Hematopoietic multipotent progenitor cell treated with erythropoietin and hydrocortisone succinate and interleukin-3 and kit ligand, for 6 days (in vitro differentiated cells): ENCODE measurements at regions not wholly inside any gene's neighbourhood (a gene's known extent, or its start where the extent isn't known, plus 50 kb on each side); places are given as distances from the start of the nearest gene placed in this dataset.
A peak's percentile ranks its signal among the peaks of the same experiment; 100 is the strongest.
"Not testable (repeated sequence)": the region's sequence is repeated elsewhere in the genome, so short reads cannot be mapped to it uniquely, and the experiment has no call there.

ENCODE experiments used
- DNase-seq: peaks from one replicate; pipeline ENCODE4 v3.0.0-alpha.2; 2015

DNA sequence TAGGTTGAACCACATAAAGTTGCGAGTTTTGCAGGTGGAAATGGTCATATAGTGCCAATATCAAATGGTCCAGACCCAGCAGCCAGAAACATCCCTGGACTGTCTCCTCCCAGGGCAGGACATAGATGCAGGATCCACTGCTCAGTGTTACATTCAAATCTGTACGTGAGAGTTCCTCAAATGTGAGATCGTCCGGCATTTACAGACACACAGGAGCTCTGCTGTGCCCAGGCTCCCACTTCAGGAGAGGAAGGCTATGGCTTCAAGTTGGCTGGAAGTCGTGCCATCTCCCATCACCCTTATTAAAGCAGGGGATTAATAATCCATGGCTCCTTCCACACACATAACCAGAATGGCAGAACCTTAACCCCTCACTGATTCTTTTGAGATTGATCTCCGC is 688.2 kb upstream of the HS6ST1 start:
- no peak for DNase-seq

GRCh38 chr2:129008055-129008880 is 689.6 kb upstream of the HS6ST1 start:
- DNase-seq, result no peak

- no peak for DNase-seq
Observed at GRCh38 chr2:129008881-129009554, 690.4 kb upstream of the HS6ST1 start.

- DNase-seq, result no peak
Observed at GRCh38 chr2:129009555-129010146, 691.0 kb upstream of the HS6ST1 start.

- DNase-seq, result no peak
Observed at GRCh38 chr2:129010262-129010661, 691.6 kb upstream of the HS6ST1 start.

GRCh38 chr2:129011466-129012061 is 692.9 kb upstream of the HS6ST1 start:
- DNase-seq, result no peak

- DNase-seq, result no peak
Observed at GRCh38 chr2:129014432-129014831, 695.8 kb upstream of the HS6ST1 start.

DNA sequence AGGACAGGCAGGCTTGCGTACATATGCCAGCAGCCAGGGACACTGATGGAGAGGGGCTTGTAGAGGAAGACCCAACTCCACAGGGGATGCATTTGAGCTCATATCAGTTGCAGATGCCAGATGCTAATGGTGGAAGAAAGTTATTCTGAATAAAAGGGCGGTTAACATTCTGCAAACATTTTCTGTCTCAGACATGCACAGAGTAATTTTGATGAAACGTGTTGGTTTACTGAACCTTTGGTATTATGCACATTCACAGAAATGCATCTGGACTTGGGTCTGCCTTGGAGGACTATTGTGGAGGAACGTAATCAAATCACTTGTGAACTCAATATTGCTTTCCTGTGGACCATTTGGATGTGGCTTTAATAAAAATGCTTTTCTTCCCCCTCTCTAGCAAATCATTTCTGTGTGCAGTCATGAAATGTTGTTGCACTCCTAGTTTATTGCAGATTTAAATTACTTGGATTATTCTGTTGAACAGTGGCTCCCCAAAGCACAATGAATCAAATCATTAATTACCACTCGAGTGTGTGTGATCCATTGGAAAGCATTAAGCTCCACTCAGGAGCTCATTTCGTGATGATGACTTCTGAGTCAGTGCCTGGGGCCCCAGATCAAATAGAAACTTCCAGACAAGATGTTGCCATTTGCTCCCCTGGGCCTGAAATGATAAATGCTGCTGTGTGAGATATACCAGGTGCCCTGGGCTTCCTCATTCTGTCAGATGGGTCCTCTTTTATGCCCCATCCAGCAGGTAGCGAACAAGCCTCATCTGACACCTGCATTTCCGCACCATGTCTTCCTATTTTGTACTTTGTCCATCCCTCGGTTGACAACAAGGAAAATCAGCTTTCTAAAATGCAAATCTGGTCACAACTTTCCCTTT is 697.0 kb upstream of the HS6ST1 start:
- no peak for DNase-seq

- DNase-seq, result no peak
Observed at GRCh38 chr2:129016972-129017371, 698.3 kb upstream of the HS6ST1 start.

- DNase-seq, result no peak
Observed at GRCh38 chr2:129024796-129025195, 706.1 kb upstream of the HS6ST1 start.

DNA sequence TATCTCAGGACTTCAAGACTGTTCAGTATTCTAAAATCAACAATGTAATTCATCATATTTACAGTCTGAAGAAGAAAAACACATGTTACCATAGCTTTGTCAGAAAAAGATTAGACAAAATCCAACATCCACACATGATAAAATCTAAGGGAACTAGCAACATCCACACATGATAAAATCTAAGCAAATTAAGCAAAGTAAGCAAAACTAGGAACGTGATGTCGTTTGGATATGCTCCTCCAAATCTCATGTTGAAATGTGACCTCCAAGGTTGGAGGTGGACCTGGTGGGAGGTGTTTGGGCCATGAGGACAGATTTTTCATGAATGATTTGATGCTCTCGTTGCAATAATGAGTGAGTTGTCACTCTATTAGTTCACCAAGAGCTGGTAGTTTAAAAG is 717.3 kb upstream of the HS6ST1 start:
- DNase-seq, result no peak

- not testable (repeated sequence) for DNase-seq
Observed at GRCh38 chr2:129043677-129044076, 725.0 kb upstream of the HS6ST1 start.

- DNase-seq, result peak; percentile 19
Observed at GRCh38 chr2:129046475-129046874, 727.8 kb upstream of the HS6ST1 start.

DNA sequence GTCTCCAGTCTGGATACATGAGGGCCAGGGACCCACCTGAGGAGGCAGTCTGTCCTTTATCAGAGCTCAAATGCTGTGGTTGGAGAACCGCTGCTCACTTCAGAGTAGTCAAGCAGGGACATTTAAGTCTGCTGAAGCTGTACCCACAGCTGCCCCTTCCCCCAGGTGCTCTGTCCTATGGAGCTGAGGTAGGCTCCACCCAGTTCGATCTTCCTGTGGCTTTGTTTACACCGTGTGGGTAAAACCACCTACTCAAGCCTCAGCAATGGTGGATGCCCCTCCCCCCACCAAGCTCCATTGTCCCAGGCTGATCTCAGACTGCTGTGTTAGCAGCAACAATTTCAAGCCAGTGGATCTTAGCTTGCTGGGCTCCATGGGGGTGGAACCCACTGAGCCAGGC is 731.4 kb upstream of the HS6ST1 start:
- no peak for DNase-seq

DNA sequence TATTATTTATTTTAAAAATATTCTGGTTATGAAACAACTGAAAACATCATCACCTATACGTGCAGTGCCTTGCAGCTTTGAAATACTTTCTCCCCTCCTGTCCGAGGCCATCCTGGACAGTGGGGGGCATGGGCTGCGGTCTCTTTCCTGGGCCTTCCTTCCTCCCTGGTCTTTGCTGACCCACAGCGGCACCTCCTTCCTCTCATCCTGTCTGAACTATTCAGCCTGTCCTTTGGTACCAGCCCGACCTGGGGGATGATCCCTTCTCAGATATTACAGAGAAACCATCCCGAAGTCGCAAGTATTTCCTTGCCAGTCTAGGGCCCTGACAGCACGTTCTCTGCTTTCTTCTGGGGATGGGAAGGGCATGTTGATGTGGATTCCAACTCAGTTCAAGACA is 736.6 kb upstream of the HS6ST1 start:
- DNase-seq, result no peak

DNA sequence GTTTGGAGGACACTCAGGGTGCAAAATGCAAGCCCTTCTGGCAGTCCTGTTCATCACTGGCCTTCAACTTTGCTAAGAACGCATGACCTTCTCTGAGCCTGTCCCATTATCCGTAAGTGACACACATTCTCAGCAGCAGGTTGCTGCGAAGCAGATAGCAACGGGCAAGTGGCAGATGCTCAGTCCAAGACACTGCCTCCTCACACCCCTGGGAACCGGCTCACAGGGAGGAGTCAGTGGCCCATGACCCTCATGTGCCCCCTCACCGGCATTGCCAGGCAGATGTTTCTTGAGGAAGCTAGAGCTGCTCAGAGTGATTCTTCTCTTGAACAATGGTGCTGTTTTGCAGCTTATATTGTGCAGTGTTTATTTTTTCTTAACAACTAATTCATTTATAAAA is 737.2 kb upstream of the HS6ST1 start:
- no peak for DNase-seq

- no peak for DNase-seq
Observed at GRCh38 chr2:129056309-129056958, 737.8 kb upstream of the HS6ST1 start.

GRCh38 chr2:129056959-129057317 is 738.3 kb upstream of the HS6ST1 start:
- DNase-seq, result no peak

- no peak for DNase-seq
Observed at GRCh38 chr2:129058981-129059380, 740.3 kb upstream of the HS6ST1 start.

DNA sequence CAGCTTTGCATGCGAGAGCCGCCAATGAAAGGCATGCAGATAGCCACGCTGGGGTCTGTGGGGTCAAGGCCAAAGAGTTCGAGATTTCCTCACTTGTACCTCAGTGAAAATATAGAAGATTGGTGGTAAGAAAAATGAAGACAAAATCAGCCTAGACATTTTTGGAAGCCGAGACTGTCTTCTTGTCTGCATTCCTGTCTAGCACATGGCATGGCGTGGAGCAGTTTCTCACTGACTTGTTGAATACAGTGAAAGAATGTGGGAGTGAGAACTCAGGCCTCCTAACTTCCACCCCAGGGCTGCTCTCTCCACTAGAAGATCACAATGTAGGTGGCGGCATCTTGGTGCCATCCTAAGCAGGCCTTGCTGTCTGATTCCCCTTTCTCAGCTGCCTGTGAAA is 740.8 kb upstream of the HS6ST1 start:
- no peak for DNase-seq

GRCh38 chr2:129061069-129061768 is 742.6 kb upstream of the HS6ST1 start:
- peak; percentile 87 for DNase-seq

- DNase-seq, result no peak
Observed at GRCh38 chr2:129061769-129062121, 743.1 kb upstream of the HS6ST1 start.
